Stimulated activated CD8-positive, alpha-beta memory T cell treated with anti-CD3 and anti-CD28 coated beads, Interleukin-12 subunit alpha, Interleukin-12 subunit beta, amount 100 ng/mL, for 24 hours (primary cell): ENCODE measurements at regions not wholly inside any gene's neighbourhood (a gene's known extent, or its start where the extent isn't known, plus 50 kb on each side); places are given as distances from the start of the nearest gene placed in this dataset.
"Not testable (repeated sequence)": the region's sequence is repeated elsewhere in the genome, so short reads cannot be mapped to it uniquely, and the experiment has no call there.

Experiments used
- DNase-seq: peaks from one replicate; pipeline ENCODE4 v3.0.0-alpha.2; 2020; ENCODE audit errors: extremely low read depth

DNA sequence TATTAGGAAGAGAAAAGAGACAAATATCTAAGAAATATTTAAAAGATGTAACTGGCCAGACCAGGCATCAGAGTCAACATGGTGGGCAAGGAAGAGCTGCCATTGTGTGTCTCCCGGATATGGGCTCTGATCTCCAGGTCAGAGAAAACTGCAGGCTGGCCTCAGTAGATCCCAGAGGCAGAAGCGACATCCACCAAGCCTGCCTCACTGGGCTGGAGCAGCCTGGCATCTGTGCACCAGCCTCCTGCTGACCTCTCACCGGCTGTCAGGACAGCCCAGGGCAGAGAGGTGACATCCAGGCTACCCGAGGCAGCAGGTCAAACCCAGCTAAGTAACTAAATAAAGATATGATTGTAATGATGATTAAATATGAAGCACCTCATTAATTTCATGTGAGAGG, 162.8 kb upstream of the TNRC6C start:
- no peak for DNase-seq

DNA sequence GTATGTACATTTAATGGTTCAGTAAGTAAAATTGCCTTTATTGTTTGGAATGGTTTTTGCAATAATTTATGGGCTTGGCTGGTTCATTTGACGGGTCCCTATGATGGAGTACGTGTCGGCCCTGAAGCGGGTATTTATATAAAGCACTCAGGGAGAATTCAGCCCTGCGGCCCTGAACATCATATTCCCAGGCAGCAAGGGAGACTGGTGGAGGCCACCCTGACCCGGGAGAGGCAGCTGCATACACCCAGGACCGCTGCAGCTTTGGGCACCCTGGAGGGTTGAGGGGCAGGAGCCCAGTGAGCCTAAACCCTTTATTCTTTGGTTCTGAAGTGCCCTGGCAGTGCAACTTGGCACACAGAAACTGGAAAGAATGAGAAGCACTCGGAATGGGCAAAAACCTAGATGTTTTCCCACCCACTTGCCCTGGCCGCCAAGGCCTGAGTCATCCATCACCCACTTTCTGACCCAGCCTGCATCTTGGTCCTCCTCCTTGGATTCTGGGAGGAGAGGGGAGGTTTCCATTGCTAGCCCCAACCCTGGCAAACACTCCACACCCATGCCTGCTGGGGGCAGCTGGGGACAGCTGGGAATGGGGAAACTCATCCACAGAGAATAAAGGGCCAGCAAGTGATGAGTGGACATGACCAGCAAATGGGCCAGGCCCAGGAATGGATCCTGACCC, 162.2 kb upstream of the TNRC6C start:
- no peak for DNase-seq

GRCh38 chr17:77798031-77798430, 160.5 kb upstream of the TNRC6C start:
- no peak for DNase-seq

DNA sequence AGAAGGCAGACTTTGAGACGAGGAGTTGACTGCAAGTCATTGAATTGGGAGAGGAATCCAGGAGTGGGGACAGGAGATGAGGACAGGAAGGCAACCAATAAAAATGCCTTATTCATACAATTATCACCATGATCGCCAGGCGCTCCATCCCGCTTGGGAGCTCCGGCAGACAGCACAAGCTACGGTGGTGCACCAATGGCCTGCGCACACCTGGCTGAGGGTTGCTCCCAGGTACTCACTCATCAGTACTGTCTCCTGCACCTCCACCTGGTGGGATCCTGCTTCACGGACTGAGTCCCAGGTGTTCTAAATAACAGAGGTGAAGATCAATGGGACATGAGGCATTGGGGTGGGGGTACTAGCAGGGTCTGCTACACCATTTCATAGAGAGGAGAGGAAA, 160.0 kb upstream of the TNRC6C start:
- DNase-seq: no peak

- DNase-seq: no peak
Measured at GRCh38 chr17:77800816-77801215, 157.7 kb upstream of the TNRC6C start.

DNA sequence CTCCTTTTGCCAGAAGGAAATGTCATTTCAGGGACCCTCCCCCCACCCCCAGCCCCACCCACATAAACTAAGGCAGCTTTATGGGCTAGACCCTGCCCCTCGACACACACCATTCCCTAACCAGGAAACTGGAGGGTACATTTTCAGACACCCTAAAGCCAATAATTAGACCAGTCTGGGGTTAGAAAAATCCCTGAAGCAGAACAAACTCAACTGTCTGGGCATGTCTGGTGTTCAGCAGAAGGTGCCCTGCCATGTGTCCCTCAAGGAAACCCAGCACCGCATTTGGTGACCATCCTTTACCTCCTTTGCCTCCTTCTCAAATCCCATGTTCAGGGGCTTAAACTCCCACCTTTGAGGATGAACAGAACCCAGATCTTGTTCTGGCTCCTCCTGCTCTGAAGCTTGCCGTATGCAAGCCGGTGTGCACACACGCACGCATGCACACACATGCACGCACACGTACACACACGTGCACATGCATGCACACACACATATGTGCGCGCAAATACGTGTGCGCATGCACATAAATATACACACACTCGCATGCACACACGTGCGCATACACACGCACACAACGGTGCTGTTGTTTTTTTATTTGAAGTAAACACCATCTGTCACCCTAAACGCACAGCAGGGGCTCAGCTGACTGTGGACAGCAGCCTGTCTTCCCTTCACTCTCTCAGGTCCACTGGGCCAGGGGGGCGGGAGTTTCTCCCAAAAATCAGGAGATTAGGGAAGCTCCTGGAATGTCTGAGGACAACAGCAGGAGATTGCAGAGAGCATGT, 156.8 kb upstream of the TNRC6C start:
- DNase-seq: no peak

DNA sequence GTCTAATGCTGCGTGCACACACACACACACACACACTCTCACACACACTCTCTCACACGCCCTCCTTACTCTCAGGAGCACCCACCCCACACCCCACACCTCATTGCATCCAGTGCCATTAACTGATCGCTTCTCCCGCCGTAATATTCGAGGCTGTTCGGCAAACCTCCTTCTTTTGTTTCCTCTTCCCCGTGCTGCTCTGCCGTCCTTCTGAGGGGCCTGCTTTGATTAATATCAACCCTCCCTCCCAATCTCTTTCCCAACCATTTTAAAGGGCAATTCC, 156.2 kb upstream of the TNRC6C start:
- no peak for DNase-seq

- DNase-seq: no peak
Measured at GRCh38 chr17:77802811-77803220, 155.7 kb upstream of the TNRC6C start.

- no peak for DNase-seq
Measured at GRCh38 chr17:77803726-77804125, 154.8 kb upstream of the TNRC6C start.

GRCh38 chr17:77804796-77805426, 153.6 kb upstream of the TNRC6C start:
- DNase-seq: no peak

GRCh38 chr17:77805970-77806369, 152.5 kb upstream of the TNRC6C start:
- not testable (repeated sequence) for DNase-seq

- no peak for DNase-seq
Measured at GRCh38 chr17:77807051-77807745, 151.3 kb upstream of the TNRC6C start.

GRCh38 chr17:77807746-77808441, 150.6 kb upstream of the TNRC6C start:
- no peak for DNase-seq

DNA sequence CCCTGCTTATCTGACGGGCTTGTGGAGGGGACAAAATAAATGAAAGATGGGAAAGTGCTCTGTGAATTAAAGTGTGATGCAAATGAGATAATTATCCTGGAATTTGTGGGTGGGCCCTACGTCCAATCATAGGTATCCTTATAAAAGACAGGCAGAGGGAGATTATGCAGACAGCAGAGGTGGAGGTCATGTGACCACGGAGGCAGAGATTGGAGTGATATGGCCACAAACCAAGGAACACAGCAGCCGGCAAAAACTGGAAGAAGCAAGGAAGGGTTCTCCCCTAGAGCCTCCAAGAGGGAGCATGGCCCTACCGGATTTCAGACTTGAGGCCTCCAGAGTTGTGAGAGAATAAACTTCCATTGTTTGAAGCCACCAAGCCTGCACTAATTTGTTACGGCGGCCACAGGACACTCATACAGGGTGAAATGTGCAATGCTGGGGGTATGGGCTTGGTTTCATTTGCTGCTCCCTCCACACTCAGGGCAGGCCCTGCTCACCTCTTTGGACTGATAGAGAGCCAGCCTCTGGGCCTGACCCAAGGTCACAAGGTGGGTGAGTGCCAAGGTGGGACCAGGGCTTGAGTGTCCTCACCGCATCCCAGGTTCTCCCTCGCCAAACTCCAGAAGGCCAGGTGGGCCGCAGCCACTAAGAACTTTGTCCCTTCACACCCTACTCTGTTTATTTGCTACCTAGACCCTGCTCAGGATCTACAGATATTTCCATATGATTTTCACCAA, 149.6 kb upstream of the TNRC6C start:
- no peak for DNase-seq

DNA sequence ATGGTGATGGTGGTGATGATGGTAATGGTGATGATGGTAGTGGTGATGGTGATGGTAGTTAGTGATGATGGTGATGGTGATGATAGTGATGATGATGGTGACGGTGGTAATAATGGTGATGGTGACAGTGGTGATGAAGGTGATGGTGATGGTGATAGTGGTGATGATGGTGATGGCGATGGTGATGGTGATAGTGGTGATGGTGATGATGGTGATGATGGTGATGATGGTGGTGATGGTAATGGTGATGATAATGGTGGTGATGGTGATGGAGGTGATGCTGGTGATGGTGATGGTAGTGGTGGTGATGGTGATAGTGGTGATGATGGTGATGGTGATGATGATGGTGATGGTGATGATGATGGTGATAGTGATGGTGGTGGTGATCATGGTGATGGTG, 148.7 kb upstream of the TNRC6C start:
- DNase-seq: no peak

DNA sequence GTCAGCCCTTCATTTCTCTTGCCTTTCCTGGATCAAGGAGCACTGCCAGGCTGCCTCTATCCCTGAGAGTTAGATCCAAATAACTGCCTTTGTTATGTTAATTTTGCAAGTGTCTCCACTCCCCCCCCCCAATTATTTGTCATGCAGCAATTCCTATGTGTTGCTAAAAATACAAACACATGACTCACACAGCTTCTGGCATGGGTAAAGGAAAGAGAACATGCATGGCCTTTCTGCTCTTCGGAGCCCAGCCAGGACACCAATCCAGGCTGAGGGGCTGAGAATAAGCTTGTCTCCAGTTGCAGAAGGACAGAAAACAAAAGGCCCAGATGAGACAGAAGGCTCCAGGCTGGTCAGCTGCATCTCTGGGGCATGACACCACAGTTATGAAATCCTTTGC, 148.0 kb upstream of the TNRC6C start:
- no peak for DNase-seq

- DNase-seq: no peak
Measured at GRCh38 chr17:77811521-77811920, 147.0 kb upstream of the TNRC6C start.

DNA sequence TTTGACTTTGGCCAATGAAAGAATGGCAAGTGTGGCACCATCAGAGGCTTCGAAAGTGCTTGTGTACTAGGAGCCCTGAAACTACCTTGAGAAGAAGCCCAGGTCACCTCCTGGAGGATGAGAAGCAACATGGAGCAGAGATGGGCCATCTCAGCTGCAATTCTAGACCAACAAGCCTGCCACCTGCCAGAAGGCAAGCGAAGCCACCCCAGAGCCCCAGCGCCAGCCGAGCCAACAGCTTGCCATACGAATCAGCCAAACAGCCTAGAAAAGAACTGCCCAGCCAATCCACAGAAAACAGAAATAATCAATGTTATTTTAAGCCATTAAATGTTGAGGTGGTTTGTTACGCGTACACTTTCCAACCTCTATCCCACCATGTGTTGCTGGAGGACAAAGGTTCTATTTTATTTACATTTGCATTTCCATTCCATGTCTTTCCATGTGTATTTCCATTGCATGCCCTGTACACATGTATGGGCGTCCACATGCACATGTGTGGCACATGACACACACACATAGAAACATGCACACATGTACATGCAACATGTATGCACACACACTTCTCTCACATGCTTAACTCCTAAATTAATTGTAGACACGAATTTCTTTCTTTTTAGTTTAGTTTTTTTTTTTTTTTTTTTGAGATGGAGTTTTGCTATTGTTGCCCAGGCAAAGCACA, 144.3 kb upstream of the TNRC6C start:
- no peak for DNase-seq

- DNase-seq: no peak
Measured at GRCh38 chr17:77815127-77815905, 143.2 kb upstream of the TNRC6C start.

DNA sequence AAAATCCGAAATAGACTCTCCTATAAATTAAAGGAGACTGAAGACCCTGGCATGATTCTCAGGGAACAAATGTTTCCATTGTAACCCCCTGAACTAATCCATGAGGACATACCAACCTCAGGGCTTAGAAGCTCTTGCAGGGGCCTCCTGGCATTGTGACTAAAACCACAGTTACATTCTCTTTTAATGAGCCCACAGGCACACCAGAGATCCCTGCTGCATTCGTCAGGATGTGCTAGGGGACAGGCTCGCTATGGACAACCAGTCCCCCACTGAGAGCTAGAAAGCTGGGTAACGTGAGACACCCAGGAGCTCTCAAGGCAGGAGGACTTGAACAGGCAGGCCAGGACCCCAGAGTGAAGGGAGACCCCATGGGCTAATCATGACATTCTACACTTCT, 140.6 kb upstream of the TNRC6C start:
- DNase-seq: no peak
